ENCODE measurements at regions not wholly inside any gene's neighbourhood (a gene's known extent, or its start where the extent isn't known, plus 50 kb on each side); places are given as distances from the start of the nearest gene placed in this dataset.
A peak's percentile ranks its signal among the peaks of the same experiment; 100 is the strongest.
"Not testable (repeated sequence)": the region's sequence is repeated elsewhere in the genome, so short reads cannot be mapped to it uniquely, and the experiment has no call there.

DNA sequence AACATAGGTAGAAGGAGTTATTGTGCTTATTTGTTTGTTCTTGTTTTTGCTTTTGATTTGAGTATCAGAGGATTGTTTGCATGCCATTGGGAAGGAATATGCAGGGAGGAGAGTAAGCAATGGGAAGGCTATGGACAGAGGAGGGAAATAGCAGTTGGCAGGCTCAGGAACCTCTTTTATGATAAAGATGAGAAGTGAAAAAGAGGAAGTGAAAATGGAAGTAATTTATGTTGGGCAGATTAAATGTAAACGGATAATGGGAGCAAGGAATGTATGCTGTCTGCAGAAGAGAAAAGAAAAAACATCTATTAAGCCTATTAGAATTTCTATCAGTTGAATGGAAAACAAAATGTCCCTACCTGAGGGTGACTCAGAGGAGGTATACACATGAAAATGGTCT is 90.1 kb upstream of the NPSR1 start:
- no peak for DNase-seq (ENCODE audit: low read depth in 1 of 2, low spot score in 1 of 2)
- in situ Hi-C loops (cut with HindIII; ENCODE audit: low pct_unique_long_range_greater_than_20kb, low sequenced_read_pairs) = no loop called here
- TF ChIP-seq JUND (IDR thresholded peaks at IDR 0.05; ENCODE audit: low read depth) = no peak

DNA sequence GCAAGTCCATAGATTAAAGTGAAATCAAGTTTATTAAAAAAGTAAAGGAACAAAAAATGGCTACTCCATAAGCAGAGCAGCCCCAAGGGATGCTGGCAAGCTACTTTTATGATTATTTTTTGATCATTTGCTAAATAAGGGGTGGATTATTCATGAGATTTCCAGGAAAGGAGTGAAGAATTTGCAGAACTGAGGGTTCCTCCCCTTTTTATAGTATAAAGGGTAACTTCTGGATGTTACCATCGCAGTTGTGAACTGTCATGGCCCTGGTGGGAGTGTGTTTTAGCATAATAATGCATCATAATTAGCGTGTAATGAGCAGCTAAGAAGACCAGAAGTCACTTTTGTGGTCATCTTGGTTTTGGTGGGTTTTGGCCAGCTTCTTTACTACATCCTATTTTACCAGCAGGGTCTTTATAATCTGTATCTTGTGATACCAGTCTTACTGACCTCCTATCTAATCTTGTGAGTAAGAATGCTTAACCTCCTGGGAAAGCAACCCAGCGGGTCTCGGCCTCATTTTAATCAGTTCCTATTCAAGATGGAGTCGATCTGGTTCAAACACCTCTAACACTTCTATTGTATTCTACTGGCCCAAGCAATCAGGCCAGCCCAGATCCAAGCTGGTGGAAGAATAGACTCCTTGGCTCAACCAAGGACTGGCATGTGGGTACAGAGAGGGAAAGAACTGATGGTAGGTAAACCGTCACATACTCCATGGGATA is 87.9 kb upstream of the NPSR1 start:
- in situ Hi-C loops (cut with HindIII; ENCODE audit: low pct_unique_long_range_greater_than_20kb, low sequenced_read_pairs) = no loop called here
- TF ChIP-seq JUND (IDR thresholded peaks at IDR 0.05; ENCODE audit: low read depth) = no peak

DNA sequence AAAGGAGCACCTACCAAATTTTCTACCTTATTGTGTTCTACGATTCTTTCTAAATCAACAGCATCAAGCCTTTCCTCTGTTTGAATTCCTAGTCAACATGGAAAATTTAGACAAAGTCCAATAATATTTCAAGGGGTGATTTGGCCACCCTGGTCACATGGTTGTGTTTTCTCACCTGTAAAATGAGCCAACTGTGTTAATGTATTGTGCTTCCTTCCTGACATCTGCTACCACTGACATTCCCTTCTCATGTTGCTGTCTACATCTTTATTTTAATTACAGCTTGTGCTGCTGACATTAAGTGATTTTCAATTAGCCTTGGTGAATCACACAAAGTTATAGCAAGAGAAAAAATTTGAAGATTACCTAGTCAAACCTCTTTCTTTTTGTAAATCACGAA is 83.0 kb upstream of the NPSR1 start:
- in situ Hi-C loops (cut with HindIII; ENCODE audit: low pct_unique_long_range_greater_than_20kb, low sequenced_read_pairs) = no loop called here
- TF ChIP-seq JUND (IDR thresholded peaks at IDR 0.05; ENCODE audit: low read depth) = no peak
- no peak for DNase-seq (ENCODE audit: low read depth in 1 of 2, low spot score in 1 of 2)

More for the DNA sequence above, 87.9 kb upstream of the NPSR1 start:
- no peak for DNase-seq (ENCODE audit: low read depth in 1 of 2, low spot score in 1 of 2)

DNA sequence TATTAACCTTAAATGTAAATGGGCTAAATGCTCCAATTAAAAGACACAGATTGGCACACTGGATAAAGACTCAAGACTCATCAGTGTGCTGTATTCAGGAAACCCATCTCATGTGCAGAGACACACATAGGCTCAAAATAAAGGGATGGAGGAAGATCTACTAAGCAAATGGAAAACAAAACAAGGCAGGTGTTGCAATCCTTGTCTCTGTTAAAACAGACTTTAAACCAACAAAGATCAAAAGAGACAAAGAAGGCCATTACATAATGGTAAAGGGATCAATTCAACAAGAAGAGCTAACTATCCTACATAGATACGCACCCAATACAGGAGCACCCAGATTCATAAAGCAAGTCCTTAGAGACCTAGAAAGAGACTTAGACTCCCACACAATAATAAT is 80.1 kb upstream of the NPSR1 start:
- in situ Hi-C loops (cut with HindIII; ENCODE audit: low pct_unique_long_range_greater_than_20kb, low sequenced_read_pairs); DNase-seq (ENCODE audit: low read depth in 1 of 2, low spot score in 1 of 2): not testable (repeated sequence)

DNA sequence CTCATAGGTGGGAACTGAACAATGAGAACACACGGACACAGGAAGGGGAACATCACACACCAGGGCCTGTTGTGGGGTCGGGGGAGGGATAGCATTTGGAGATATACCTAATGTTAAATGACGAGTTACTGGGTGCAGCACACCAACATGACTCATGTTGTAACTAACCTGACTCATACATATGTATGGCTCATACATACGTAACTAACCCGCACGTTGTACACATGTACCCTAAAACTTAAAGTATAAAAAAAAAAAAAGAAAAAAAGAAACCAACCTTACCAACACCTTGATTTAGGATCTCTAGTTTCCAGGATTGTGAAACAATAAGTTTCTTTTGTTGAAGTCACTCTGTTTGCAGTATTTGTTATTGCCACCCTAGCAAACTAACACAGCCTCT is 76.3 kb upstream of the NPSR1 start:
- DNase-seq (ENCODE audit: low read depth in 1 of 2, low spot score in 1 of 2); in situ Hi-C loops (cut with HindIII; ENCODE audit: low pct_unique_long_range_greater_than_20kb, low sequenced_read_pairs): not testable (repeated sequence)

DNA sequence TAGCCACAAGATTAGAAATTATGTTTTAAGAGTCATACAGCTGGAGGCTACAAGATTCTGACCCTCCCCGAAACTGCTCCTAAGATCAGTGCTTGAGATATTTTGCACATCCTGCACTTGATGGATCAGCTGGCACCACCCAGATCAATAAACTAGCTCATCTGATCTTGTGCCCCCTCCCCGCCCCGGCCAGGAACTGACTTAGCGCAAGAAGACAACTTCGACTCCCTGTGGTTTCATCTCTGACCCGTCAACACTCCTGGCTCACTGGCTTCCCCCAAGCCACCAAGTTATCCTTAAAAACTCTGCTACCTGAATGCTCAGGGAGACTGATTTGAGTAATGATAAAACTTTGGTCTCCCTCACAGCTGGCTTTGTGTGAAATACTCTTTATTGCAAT is 73.5 kb upstream of the NPSR1 start:
- no peak for TF ChIP-seq JUND (IDR thresholded peaks at IDR 0.05; ENCODE audit: low read depth)
- in situ Hi-C loops (cut with HindIII; ENCODE audit: low pct_unique_long_range_greater_than_20kb, low sequenced_read_pairs) = no loop called here
- DNase-seq (ENCODE audit: low read depth in 1 of 2, low spot score in 1 of 2) = no peak

DNA sequence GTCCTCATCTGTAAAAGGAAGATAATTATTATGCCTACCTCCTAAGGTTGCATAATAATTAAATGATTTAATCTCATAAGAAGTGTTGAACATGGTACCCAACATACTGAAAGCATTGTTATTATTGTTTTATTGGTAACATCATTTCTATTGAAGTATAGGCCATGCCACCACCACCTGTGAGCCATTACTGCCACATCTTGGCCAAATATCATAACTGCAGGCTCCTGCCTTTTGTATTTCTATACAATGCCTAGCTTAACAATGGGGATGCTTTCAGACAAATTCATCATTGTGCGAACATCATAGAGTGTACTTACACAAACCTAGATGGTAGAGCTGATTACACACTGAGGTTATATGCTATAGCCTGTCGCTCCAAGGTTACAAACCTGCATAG is 61.1 kb upstream of the NPSR1 start:
- DNase-seq (ENCODE audit: low read depth in 1 of 2, low spot score in 1 of 2) = peak in 1 of 2 experiments; percentile 75

DNA sequence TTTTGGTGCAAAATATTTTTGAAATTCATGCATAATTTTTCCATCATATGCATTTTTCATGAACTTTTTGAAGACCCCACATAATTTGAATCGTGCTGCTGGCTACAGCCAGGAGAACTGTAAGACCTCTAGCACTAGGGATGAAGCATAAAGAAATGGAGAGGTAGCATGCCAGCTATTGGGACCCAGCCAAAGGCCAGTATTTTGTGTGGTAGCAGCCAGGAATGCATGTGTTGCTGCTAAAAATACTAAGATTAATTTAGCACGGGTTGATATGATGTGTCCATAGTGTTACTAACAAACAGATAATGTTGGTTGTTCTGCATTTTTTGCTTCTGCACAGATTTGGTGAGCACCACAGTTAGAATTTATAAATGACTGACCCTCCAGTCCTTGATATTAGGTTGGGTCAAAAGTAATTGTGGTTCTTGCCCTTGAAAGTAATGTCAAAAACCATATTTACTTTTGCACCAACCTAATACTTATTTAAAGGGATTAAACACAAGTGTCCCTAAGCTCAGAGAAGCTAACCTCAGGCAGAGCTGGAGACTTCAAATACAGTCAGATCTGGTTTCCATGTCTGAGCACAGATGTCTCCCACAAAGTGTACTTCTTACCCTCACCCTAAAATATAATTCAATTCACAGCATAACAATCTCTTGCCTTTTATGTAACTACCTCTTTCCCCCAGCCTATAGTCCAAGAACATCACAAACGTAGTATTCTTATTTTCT is 54.1 kb upstream of the NPSR1 start:
- TF ChIP-seq JUND (IDR thresholded peaks at IDR 0.05; ENCODE audit: low read depth) = no peak
- no peak for DNase-seq (ENCODE audit: low read depth in 1 of 2, low spot score in 1 of 2)
- in situ Hi-C loops (cut with HindIII; ENCODE audit: low pct_unique_long_range_greater_than_20kb, low sequenced_read_pairs) = no loop called here

More for the DNA sequence above, 61.1 kb upstream of the NPSR1 start:
- in situ Hi-C loops (cut with HindIII; ENCODE audit: low pct_unique_long_range_greater_than_20kb, low sequenced_read_pairs) = no loop called here
- no peak for TF ChIP-seq JUND (IDR thresholded peaks at IDR 0.05; ENCODE audit: low read depth)
